ENCODE measurements at regions not wholly inside any gene's neighbourhood (a gene's known extent, or its start where the extent isn't known, plus 50 kb on each side); places are given as distances from the start of the nearest gene placed in this dataset.

DNA sequence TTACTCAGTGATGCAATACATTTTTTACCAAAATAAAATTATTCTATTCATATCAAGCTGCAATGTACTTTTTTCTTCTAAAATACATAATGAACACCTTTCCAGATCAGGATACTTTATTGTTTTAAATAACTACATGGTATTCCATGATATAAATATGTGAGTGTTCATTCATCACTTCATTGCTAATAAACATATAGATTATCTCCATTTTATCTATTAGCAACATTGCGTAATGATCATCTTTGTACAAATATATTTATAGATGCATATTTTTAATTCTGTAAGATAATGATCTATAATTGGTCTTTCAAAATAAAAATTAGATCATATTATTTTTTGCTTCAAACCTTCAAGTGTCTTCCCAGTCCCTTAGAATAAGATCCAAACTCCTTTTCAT, 156.1 kb upstream of the HHIP start:
- no peak for DNase-seq

DNA sequence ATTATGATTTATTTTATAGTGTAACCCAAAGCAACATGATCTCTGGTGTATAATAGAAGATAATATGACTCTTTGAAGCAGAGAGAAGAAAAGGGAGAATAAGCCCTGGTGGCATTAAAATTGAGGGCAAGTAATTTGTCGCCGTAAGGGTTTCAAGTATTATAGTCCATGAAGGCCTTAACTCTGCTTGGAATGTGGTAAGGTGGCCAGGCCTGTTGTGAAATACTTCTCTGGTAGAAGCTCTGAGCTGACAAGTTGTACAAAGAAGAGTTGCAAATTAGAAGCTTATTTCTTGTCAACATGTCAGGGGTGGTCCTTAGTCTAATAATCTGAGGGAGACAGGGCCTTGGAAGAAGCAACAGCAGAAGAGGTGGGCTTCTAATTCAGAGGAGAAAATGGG, 151.7 kb upstream of the HHIP start:
- no peak for DNase-seq

DNA sequence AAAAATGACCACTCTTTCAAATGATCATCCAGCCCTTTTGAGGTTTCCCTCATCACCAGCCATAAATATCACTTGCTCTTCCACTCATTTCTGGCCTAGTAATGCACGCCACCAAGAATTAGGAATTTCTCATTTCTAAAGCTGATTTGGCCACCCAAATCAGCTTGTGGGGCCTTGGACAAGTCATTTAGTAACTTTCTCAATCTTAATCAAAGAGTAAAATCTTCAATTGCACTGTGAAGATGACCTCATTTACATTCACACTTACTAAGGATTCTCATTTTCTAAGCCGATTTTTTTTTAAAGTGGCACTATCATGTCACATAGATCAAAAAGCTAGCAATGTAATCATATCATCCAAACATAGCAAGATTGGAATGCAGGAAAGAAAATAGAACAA, 150.0 kb upstream of the HHIP start:
- DNase-seq: no peak

DNA sequence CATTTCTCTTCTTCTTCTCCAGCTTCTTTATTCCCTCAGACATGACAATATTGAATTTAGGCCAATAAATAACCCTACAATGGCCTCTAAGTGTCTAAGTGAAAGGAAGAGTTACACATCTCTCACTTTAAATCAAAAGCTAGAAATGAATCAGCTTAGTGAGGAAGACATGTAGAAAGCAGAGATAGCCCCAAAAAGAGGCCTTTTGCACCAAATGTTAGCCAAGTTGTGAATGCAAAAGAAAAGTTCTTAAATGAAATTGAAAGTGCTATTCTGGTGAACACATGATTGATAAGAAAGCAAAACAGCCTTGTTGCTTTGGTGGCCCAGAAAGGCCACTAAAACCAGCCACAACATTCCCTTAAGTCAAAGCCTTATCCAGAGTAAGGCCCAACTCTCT, 146.2 kb upstream of the HHIP start:
- no peak for DNase-seq

DNA sequence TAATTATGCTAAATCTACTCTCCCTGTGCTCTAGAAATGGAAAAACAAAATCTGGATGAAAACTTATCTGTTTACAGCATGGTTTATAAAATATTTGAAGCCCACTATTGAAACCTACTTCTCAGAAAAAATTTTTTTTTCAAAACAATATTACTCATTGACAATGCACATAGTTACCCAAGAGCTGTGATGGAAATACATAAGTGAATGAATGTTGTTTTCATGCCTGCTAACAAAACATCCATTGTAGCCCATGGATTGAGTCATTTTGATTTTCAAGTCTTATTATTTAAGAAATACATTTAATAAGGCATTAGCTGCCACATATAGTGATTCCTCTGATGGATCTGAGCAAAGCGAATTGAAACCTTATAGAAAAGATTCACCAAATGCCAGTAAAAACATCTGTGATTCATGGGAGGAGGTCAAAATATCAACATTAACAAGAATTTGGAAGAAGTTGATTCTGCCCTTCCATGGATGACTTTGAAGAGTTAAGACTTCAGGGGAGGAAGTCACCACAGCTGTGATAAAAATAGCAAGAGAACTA, 144.7 kb upstream of the HHIP start:
- no peak for DNase-seq

DNA sequence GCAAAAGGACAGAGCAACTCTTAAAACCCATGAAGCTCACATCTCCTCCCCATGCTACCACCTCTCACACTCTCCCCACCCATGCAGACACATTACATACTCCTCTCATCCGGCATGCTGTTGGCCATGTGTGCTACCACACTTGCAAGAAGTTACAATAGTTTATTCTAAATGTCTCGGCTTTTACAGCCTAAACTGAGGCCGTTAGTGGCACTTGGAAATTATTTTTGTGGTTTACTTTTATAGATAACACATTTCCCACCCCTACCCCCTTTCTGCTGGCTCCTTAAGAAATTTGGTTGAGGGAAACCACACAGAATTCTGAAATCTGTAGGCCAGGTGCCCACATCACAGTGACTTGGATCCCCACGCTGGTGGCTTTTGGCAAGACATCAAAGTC, 141.1 kb upstream of the HHIP start:
- DNase-seq: no peak

DNA sequence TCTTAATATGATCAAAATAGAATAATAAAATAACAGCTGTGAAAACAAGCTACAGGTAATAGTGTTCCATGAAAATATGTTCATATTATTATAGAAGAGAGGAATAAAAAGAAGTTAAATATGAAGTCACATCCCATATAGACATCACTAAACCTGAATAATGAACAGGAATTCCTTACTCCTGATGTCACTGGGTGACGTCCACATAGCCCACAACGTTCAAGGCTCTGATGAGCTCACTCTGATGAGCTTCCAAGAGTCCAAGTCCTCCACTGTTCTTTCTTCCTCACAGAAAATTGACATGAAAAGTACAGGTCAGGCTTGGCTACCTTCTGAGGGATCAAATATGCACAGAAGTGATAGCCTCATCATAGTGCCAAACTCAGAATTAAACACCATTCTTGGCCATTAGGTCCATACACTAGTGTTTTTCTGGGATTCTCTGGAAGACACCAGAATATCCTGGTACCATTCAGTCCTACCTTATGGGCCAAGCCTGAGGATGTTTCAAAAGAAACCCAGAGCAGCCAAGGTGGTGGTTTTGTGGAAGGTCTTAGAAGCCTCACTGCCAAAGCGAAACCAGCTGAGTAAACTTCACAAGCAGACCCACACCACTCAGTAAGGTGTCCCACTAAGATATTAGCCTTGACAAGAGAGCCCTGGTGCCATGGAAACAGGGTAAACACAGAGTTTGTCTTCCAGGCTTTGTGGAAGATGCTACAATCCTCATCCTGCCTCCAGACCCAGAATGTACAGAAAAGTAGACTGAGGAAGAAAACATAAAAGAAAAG, 138.4 kb upstream of the HHIP start:
- DNase-seq: no peak

DNA sequence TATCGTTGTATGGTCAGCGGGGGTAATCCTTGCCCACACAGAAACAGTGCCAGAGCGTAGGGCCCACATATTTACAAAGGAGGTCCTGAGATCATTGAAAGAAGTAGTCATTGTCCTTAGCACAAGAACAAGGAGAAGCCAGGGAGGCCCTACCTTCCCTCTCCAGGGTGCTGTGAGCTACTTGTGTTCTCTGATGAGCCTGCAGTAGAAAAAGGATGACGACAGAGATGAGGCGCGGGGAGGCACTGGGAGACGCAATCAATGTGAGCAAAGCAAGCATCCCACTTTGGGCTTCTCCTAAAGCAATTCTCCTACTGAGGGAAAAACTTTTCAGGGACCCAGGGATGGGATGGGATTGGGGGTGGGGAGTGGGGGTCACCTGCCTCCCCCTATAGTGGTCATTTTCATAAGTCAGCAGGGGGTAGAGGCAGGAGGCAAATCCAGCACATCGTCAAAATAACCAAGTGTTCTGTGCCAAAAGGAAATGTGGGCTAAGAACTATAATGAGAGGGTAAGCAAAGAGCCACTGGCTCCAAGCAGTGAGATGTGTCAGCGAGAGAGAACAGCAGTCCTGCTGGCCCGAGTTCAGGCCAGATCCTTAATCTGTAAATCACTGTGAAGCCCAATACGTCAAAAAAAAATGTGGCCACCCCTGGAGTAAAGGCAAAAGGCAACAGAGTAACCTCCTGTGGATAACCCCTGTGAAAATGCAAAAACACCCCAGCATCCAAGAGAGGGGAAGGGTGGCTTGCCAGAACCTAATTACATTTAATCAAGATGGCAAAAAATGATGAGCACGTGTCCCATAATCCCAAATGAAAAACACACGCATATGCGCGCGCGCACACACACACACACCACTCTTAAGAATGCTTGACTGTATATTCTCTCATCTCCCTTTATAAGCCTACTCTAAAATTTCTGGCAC, 136.6 kb upstream of the HHIP start:
- no peak for DNase-seq

DNA sequence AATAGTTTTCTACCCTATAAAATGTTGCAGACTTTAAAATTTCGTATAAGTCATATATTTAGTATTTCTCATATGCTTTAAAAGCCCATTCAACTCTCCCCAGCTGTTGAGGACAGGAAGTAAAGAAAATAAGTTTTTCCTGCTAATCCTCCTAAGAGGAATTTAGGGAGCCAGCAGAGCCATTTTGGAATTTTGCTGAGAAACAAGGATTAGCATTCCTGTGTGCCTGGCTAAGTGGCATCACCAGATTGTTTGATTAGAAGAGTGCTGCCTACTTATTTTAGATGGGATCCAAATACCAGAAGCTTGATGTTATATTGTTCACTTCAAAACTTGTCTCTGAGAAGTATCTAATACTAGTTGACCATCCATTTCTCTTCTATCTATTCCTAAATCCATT, 131.2 kb upstream of the HHIP start:
- DNase-seq: no peak

DNA sequence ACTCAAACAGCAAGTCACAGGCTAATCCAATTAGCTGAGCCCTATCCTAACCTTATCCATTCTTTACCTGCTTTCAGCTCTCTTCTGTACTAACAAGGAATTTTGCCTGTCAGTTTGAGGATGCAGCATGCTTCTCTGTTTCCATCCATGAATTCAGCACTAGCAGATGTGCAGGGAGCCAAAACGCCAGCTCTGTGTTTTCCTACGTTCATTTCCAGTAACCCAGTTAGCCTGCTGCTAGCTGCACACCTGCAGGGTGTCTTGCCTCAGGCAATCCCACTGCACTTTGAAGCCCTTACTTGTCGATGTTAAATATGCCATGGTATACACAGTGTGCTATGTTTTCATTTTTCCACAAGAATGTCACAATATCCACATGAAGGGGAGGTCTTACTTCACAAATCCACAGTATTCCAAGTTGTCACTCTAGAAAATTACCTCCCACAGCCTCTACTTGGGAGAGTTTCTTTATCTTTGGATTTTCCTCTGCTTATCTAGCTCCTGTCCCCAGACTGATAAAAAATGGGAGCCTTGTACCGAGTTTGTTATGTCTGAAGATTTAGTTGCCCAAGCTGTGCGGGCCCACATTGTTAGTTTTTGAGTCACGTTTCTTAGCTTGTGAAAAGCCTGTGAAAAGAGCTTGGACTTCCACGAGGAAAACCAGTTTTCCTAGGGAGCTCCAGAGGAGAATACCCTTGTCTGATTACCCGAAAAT, 127.6 kb upstream of the HHIP start:
- no peak for DNase-seq

DNA sequence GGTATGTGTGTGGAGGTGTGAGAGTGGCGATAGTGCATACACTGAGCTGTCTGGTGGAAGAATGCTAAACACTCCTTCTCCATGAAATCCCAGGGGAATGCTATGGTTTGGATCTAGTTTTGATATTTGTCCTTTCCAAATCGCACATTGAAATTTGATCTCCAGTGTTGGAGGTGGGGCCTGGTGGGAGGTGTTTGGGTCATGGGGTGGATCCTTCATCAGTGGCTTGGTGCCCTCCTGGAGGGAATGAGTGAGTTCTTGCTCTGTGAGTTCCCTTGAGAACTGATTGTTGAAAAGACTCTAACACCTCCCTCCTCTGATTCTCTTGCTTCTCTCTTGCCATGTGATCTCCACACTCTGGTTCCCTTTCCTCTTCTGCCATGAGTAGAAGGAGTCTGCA, 114.1 kb upstream of the HHIP start:
- no peak for DNase-seq

DNA sequence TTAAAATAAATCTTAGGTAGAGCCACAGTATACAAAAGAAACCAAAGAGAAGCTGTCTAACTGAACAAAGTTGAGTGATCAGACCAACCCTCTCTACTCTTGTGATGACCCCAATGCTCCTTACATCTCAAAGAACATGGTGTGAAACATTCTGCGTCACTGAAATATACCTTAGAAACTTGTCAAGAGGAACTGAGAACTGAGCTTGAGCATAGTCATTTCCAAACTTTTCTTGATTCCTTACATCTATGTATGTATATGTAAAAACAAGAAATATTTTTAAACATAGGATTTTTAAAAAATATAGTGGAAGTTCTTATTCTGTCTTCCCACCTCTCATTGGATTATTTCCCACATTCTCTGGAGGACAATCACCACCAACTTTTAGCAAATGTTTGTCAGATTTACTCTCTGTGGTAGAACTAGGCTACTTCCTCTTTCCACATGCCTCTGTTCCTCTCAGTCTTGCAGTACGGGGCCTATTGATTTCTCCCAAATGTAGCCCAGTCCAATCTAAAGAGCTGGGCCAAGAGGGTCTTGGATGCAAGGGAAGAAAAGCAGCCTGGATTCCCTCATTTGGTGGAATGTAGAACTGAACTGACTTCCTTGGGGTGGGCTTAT, 98.2 kb upstream of the HHIP start:
- DNase-seq: no peak

DNA sequence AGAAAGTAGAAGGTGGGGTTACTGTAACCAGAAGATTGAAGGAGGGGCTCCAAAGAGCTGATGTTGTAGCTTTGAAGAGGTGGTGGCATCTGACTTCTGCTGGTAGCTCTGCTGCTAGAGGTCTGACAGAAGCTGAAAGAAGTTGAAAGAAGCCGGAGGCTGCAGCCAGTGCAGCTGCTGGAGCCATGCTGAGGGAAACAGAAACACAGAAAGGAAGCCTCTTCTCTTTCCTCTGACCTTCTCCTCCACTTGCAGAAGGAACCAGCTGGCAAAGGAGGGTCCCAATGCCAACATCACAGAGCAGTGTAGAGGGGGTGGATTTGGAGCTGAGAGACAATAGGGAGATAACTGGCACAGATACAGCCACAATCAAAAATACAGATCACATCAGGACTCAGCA, 89.3 kb upstream of the HHIP start:
- no peak for DNase-seq

DNA sequence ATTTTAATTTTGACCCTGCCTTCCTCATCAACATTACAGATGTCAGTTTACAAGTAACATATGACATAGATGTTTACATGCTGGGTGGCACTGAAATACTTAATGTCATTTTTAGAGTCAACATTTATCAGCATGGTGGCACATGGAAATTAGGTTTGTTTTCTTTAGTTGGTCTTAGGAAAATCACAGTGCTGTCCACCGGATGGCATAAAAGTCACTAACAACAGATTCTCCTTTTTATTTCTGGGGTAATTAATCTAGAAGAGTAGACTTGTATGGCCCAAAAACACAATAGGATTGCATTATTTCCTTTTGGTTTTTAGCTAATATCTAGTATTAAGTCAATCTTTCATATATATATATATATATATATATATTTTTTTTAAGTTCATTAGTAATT, 88.6 kb upstream of the HHIP start:
- no peak for DNase-seq

DNA sequence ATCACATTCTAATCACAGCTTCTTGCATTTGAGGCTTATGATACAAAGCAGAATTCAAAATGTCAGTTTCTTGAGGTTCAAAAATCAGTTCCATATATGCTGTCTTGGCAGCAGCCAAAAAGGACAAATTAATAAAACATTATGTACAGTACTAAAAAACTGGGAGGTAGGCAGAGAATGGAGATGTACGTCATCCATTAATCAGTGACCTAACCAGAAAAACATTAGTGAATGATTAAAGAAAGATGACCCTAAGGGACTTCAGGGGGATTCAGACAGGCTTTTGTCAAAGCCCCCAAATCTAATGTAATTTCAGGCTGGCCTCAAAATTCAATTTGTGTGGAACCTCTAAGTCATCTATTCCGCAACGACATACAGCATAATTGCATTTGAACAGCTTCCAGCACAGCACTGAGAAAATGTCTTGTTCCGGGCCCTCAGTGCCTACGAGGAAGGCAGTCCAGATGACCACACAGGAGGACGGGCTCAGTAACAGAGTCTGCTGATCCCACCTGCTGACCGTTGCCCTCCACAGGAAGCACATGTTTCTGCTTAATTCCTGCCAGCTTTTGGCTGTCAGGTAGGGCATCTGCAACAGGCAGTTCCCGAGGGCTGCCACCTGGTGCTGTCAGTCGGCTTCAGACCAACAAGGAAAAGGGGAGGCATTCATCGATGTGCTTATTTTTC, 83.8 kb upstream of the HHIP start:
- no peak for DNase-seq

DNA sequence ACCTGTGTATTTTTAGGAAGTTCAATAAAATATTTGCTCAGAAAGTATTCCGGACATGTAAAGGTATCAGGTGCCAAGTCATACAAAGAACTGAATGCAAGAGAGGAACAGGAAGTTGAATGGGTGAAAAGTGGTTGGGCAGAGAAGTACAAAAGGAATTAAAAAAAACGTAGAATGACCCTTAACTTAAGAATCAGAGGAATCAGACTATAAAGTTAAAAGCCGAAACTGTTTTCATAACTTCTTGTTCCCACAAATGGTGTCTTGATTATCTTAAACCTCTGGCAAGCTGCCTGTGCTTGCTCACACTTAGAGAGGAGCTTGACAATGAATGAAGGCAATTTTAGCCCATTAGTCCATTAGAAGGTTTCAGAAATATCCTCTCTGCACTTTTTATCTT, 81.6 kb upstream of the HHIP start:
- DNase-seq: no peak

DNA sequence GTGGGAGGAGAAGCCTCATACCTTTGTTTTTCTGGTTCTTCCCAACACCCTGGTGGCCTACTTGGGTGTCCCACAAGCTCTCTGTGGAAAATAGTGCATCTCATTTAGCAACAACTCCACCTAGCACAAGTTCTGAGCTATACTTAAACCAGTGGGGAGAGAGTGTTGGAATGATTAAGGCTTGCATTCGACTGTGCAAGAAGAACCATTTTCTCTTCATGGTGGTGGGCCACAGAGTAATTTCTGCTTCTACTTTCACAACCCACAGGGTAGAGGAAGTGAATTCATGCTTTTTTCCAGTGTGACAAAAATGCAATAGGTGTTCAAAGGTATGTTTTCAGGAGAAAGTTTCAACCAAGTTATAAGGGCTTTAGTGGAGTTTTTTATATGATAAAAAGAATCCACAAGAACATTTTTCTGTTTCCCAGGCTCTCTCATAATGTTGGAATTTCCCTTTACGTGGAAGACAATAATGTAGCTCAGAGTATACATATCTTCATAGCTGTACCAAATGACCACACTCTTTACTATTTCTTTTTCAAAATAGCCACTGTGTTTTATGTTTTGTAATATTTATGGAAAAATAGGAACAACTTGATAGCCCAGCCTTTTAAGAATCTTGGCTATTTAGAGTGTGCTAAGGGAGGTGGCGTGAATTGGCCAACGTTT, 80.3 kb upstream of the HHIP start:
- DNase-seq: no peak

DNA sequence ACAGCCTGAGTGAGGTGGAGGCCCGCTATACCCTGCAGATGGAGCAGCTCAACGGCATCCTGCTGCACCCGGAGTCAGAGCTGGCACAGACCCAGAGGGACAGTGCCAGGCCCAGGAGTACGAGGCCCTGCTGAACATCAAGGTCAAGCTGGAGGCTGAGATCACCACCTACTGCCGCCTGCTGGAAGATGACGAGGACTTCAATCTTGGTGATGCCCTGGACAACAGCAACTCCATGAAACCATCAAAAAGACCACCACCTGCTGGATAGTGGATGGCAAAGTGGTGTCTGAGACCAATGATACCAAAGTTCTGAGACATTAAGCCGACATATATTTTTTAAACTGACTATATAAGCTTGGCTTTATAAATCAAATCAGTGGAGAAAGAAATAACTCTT, 73.3 kb upstream of the HHIP start:
- DNase-seq: no peak

DNA sequence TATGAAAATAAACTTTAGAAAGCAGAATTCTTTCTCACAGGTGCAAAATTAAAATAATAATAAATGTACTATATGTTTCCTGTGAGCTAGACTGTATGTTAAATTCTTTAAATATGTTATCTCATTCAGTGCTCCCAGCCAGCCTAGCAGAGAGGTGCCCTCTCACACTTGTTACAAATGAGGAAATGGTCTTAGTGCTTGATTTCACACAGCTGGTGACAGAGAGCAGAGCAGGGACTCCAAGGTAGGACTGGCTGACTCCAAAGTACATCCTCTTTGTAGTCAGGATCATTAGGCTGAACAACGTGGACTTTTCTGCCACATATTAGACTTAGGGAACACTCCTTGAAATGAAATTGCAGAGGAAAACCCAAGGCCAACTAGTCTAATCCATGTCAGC, 72.0 kb upstream of the HHIP start:
- DNase-seq: no peak

DNA sequence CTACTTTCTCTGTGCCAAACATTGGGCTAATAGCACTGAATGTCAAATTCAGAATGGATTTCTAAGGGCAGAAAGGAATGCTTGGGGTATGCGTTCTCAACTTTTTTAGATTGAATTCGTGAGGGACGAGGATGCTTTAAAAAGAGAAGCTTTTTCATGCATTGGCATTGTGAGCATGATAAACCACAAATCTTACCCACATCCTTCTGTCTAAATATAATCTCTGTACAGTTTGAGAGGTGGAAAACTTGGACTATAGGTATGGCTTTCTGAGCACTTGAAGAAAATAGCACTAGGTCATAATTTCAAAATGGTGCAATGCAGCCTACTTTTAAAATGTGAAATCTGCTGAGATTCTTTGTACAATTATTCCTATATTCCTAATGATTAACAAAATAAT, 71.4 kb upstream of the HHIP start:
- DNase-seq: no peak

DNA sequence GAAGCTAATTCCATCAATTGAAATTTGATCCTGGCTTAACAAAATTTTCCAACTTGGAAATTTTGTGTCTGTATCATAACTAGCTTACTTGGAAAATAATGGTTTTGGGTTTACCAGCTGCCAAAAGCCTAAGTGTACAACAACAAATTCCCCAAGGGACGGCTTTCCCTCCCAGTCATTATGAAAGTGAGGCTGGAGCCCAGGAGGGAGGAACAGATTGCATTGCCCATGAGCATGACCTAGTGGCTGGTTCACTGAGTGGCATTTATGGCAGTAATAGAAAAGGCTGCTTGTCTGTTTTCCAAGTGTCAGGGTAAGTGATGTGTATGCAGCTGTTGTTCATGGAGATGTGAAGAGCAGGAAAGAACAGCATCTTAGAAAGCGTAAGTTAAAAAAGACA, 70.8 kb upstream of the HHIP start:
- no peak for DNase-seq
